ENCODE measurements at regions not wholly inside any gene's neighbourhood (a gene's known extent, or its start where the extent isn't known, plus 50 kb on each side); places are given as distances from the start of the nearest gene placed in this dataset.

DNA sequence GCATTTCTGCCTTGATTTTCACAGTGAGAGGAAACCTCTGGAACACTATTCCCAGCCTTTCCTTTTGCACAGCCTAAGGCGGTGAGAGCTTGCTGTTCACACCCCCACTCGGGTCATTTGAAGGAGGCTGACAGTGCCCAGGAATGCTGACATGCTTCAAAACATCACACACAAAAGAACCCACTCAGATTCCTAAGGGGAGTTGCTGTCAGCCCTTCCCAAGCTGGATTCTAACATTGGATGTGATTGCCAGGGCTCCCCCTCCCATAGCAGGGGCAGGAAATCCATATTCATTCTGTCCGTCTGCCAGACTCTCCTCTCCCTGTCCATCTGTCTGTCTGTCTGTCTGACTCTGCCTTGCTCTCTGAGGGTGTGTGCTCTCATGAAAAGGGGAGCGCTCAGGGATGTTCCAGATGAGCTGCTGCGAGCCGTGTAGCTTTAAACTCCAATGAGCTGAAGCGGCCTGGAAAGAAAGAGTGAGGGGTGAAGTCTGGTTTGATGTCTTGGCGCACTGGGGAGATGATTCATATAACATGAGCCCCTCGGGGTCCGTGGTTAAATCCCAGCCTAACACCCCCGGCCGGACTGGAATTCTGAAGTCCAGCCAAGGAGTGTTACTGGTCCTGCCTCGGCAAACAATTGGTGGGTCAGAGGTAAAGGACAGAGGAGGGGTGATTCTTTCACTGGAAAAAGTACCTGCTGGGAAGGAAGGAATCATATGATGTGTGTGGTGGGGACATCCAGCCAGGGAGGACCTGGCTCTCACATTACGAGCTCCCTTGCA, 517.0 kb downstream of the CCDC171 start:
- Histone ChIP-seq H3K4me3 (ENCODE audit: control insufficient read depth in 2 of 3, extremely low read depth in 1 of 3, insufficient read depth in 2 of 3, low read depth in 1 of 3, low read length in 3 of 3) (no peak overlapping the region), H3K9me1 (ENCODE audit: control insufficient read depth, extremely low read depth, insufficient read depth, low read length) (no peaks in the 10 kb centered on the region), H2AFZ (ENCODE audit: control insufficient read depth, low read length) (no peak overlapping the region), H3K4me1 (ENCODE audit: control insufficient read depth, extremely low read depth, insufficient read depth, low read length) (no peaks in the 10 kb centered on the region), H3K9ac (ENCODE audit: control insufficient read depth, extremely low read depth, insufficient read depth, low read length) (no peak overlapping the region), H3K4me2 (ENCODE audit: control insufficient read depth, extremely low read depth, insufficient read depth, low read depth, low read length) (no peak overlapping the region), H3K27ac (ENCODE audit: control insufficient read depth, insufficient read depth, low read length) (no peak overlapping the region), H3K79me2 (ENCODE audit: control insufficient read depth, insufficient read depth, low read length) (no peaks in the 10 kb centered on the region), H4K20me1 (ENCODE audit: control insufficient read depth, extremely low read depth, insufficient read depth, low read length) (no peaks in the 10 kb centered on the region), H3K27me3 (ENCODE audit: control insufficient read depth, extremely low read depth, insufficient read depth, low read length) (no peaks in the 10 kb centered on the region), H3K36me3 (ENCODE audit: control insufficient read depth in 2 of 2, extremely low read depth in 1 of 2, insufficient read depth in 2 of 2, low read length in 2 of 2) (no peaks in the 10 kb centered on the region), H3K9me3 (ENCODE audit: control insufficient read depth, low read depth, low read length) (no peaks in the 10 kb centered on the region)
- no peak for TF ChIP-seq EZH2 (IDR thresholded peaks at IDR 0.05; ENCODE audit: low read length)
- TF ChIP-seq, protein P1, sequence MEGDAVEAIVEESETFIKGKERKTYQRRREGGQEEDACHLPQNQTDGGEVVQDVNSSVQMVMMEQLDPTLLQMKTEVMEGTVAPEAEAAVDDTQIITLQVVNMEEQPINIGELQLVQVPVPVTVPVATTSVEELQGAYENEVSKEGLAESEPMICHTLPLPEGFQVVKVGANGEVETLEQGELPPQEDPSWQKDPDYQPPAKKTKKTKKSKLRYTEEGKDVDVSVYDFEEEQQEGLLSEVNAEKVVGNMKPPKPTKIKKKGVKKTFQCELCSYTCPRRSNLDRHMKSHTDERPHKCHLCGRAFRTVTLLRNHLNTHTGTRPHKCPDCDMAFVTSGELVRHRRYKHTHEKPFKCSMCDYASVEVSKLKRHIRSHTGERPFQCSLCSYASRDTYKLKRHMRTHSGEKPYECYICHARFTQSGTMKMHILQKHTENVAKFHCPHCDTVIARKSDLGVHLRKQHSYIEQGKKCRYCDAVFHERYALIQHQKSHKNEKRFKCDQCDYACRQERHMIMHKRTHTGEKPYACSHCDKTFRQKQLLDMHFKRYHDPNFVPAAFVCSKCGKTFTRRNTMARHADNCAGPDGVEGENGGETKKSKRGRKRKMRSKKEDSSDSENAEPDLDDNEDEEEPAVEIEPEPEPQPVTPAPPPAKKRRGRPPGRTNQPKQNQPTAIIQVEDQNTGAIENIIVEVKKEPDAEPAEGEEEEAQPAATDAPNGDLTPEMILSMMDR (optimal IDR thresholded peaks at IDR 0.05 in 1 of 3, IDR thresholded peaks at IDR 0.05 in 1 of 3, conservative IDR thresholded peaks at IDR 0.05 in 1 of 3; ENCODE audit: extremely low read depth in 1 of 3, insufficient read depth in 2 of 3, low read length in 3 of 3), result no peak
- dilution Hi-C loops (cut with MboI; ENCODE audit: extremely low pct_ligation_motif_present, low sequenced_read_pairs), result no loop called here
- no peak for DNase-seq (ENCODE audit: low read depth, low spot score)
- FAIRE-seq, result no peak

DNA sequence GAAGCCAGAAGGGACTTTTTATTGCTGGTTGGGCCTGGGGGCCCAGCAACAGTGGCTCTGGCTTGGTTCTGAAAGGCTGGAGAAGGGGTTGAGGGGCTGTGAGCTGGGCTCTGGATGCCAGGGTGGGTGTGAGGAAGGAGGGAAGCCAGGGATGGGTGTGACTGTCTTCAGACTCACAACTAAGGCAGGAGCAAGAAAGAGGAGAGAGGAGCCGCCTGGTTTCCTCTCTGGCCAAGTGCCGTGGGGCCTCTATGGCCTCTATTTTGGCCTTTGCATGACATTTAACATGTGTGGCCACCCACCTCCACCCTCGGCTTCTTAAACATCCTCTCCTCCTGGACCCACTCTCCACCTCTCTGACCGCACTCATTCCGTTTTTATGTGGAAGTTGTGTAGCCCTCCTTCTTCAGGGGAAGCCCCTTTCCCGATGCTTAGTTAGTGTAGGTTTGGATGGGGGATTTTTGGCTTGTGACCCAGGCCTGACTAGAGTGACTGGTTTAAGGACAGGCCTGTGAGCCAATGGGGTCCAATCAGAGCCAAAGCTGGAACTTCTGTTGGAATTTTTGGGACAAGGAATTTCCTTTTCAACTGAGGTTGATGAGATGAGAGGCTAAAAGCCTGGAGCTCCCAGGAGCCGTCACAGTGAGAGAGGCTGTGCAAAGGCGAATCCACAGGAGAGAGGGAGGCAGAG, 517.8 kb downstream of the CCDC171 start:
- dilution Hi-C loops (cut with MboI; ENCODE audit: extremely low pct_ligation_motif_present, low sequenced_read_pairs), result no loop called here
- no peaks in the 10 kb centered on the region for H3K79me2 ChIP-seq (ENCODE audit: control insufficient read depth, insufficient read depth, low read length)
- no peaks in the 10 kb centered on the region for H3K36me3 ChIP-seq (ENCODE audit: control insufficient read depth in 2 of 2, extremely low read depth in 1 of 2, insufficient read depth in 2 of 2, low read length in 2 of 2)
- no peak overlapping the region for H3K4me2 ChIP-seq (ENCODE audit: control insufficient read depth, extremely low read depth, insufficient read depth, low read depth, low read length)
- DNase-seq (ENCODE audit: low read depth, low spot score), result no peak
- no peak for TF ChIP-seq EZH2 (IDR thresholded peaks at IDR 0.05; ENCODE audit: low read length)
- TF ChIP-seq, protein P1 (optimal IDR thresholded peaks at IDR 0.05 in 1 of 3, IDR thresholded peaks at IDR 0.05 in 1 of 3, conservative IDR thresholded peaks at IDR 0.05 in 1 of 3; ENCODE audit: extremely low read depth in 1 of 3, insufficient read depth in 2 of 3, low read length in 3 of 3), result no peak
- H3K27me3 ChIP-seq (ENCODE audit: control insufficient read depth, extremely low read depth, insufficient read depth, low read length), result no peaks in the 10 kb centered on the region
- no peaks in the 10 kb centered on the region for H3K9me1 ChIP-seq (ENCODE audit: control insufficient read depth, extremely low read depth, insufficient read depth, low read length)
- no peak overlapping the region for H3K4me3 ChIP-seq (ENCODE audit: control insufficient read depth in 2 of 3, extremely low read depth in 1 of 3, insufficient read depth in 2 of 3, low read depth in 1 of 3, low read length in 3 of 3)
- H3K27ac ChIP-seq (ENCODE audit: control insufficient read depth, insufficient read depth, low read length), result no peak overlapping the region
- no peaks in the 10 kb centered on the region for H4K20me1 ChIP-seq (ENCODE audit: control insufficient read depth, extremely low read depth, insufficient read depth, low read length)
- no peaks in the 10 kb centered on the region for H3K4me1 ChIP-seq (ENCODE audit: control insufficient read depth, extremely low read depth, insufficient read depth, low read length)
- no peak for FAIRE-seq
- no peak overlapping the region for H2AFZ ChIP-seq (ENCODE audit: control insufficient read depth, low read length)
- H3K9me3 ChIP-seq (ENCODE audit: control insufficient read depth, low read depth, low read length), result no peaks in the 10 kb centered on the region
- no peak overlapping the region for H3K9ac ChIP-seq (ENCODE audit: control insufficient read depth, extremely low read depth, insufficient read depth, low read length)
